ENCODE measurements at regions not wholly inside any gene's neighbourhood (a gene's known extent, or its start where the extent isn't known, plus 50 kb on each side); places are given as distances from the start of the nearest gene placed in this dataset.

DNA sequence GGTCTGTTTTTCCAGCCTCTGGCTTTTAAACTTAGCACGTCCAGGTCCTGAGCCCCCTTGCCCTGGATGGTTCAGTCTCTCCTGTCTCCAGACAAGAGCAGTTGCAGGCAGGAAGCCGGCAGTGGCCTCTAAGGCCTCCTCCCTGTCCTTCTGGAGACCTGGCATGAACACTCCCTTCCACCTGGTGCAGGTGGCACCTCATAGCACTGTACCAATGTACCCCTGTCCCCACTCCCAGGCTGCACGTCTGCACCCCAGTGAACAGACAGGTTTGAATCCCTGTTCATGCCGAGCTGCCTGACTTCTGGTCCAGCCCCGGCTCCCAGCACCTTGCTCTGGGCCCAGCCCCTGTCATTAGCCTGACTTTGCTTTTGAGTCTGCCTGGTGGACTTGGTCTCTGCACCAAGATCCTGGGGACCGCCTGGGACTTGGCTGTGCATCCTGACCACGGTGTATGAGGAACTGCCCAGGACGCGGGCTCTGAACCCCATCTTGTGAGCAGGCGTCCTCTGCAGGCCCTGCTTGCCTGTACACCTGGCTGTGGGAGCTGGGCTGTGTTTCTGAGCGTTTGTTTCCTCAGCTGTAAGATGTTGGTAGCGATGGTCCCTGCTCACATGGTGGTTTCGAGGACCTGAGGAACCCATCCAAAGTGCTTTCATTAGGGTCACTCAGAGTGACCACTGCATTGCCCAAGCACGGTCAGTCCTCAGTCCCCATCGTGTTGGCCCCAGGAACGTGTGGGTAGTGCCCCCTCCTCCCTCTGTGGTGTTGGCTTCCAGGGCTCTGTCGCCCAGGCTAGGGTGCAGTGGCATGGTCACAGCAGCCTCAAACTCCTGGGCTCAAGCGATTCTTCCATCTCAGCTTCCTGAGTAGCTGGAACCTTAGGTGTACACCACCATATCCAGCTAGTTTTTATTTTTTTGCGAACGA is 75.0 kb upstream of the SHANK2 start:
- Histone ChIP-seq H3K4me1 (ENCODE audit: control insufficient read depth, extremely low read depth, insufficient read depth, low read length) (no peaks in the 10 kb centered on the region), H3K4me3 (ENCODE audit: control insufficient read depth in 2 of 3, extremely low read depth in 1 of 3, insufficient read depth in 2 of 3, low read depth in 1 of 3, low read length in 3 of 3) (no peak overlapping the region), H2AFZ (ENCODE audit: control insufficient read depth, low read length) (no peak overlapping the region), H3K9me1 (ENCODE audit: control insufficient read depth, extremely low read depth, insufficient read depth, low read length) (no peaks in the 10 kb centered on the region), H3K79me2 (ENCODE audit: control insufficient read depth, insufficient read depth, low read length) (no peaks in the 10 kb centered on the region), H3K36me3 (ENCODE audit: control insufficient read depth in 2 of 2, extremely low read depth in 1 of 2, insufficient read depth in 2 of 2, low read length in 2 of 2) (no peaks in the 10 kb centered on the region), H3K9me3 (ENCODE audit: control insufficient read depth, low read depth, low read length) (no peaks in the 10 kb centered on the region), H3K27ac (ENCODE audit: control insufficient read depth, insufficient read depth, low read length) (no peak overlapping the region), H3K9ac (ENCODE audit: control insufficient read depth, extremely low read depth, insufficient read depth, low read length) (no peak overlapping the region), H3K27me3 (ENCODE audit: control insufficient read depth, extremely low read depth, insufficient read depth, low read length) (no peaks in the 10 kb centered on the region), H3K4me2 (ENCODE audit: control insufficient read depth, extremely low read depth, insufficient read depth, low read depth, low read length) (no peak overlapping the region), H4K20me1 (ENCODE audit: control insufficient read depth, extremely low read depth, insufficient read depth, low read length) (no peaks in the 10 kb centered on the region)
- DNase-seq (ENCODE audit: low read depth, low spot score) (no peak), FAIRE-seq (no peak)
- dilution Hi-C loops (cut with MboI; ENCODE audit: extremely low pct_ligation_motif_present, low sequenced_read_pairs) = no loop called here
- no peak for TF ChIP-seq EZH2 (IDR thresholded peaks at IDR 0.05; ENCODE audit: low read length)
- TF ChIP-seq, protein P1, sequence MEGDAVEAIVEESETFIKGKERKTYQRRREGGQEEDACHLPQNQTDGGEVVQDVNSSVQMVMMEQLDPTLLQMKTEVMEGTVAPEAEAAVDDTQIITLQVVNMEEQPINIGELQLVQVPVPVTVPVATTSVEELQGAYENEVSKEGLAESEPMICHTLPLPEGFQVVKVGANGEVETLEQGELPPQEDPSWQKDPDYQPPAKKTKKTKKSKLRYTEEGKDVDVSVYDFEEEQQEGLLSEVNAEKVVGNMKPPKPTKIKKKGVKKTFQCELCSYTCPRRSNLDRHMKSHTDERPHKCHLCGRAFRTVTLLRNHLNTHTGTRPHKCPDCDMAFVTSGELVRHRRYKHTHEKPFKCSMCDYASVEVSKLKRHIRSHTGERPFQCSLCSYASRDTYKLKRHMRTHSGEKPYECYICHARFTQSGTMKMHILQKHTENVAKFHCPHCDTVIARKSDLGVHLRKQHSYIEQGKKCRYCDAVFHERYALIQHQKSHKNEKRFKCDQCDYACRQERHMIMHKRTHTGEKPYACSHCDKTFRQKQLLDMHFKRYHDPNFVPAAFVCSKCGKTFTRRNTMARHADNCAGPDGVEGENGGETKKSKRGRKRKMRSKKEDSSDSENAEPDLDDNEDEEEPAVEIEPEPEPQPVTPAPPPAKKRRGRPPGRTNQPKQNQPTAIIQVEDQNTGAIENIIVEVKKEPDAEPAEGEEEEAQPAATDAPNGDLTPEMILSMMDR (optimal IDR thresholded peaks at IDR 0.05 in 1 of 3, IDR thresholded peaks at IDR 0.05 in 1 of 3, conservative IDR thresholded peaks at IDR 0.05 in 1 of 3; ENCODE audit: extremely low read depth in 1 of 3, insufficient read depth in 2 of 3, low read length in 3 of 3) = no peak

DNA sequence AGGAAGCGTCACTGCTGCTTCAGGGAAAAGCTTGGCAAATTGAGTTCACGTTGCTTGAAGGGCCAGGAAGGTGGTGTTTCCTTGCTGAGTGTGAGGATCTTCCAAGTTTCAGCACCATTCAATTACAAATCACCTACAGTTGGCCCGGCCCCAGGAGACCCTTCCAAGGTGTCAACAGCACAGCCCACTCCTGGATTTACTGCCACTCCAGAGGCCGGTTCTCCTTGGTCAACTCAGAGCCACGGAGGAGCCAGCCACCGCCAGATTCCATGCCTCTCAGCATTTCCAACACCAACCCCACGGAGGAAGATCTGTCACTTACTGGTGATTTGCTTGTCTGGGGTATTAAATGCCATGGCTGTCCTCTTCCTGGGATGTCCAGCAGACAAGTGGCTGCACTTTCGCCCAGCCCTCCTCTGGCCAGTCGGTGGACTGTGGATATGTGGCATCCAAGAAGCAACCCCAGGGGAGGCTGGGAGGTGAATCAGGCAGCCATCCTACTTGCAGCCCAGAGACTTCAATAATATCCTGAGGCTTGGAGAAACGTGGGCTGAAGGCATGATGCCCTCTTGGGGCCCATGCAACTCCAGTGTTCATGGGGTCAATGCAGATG is 74.1 kb upstream of the SHANK2 start:
- dilution Hi-C loops (cut with MboI; ENCODE audit: extremely low pct_ligation_motif_present, low sequenced_read_pairs) = no loop called here
- H3K27ac ChIP-seq (ENCODE audit: control insufficient read depth, insufficient read depth, low read length) = no peak overlapping the region

More for the DNA sequence above, 74.1 kb upstream of the SHANK2 start:
- no peaks in the 10 kb centered on the region for H4K20me1 ChIP-seq (ENCODE audit: control insufficient read depth, extremely low read depth, insufficient read depth, low read length)
- H2AFZ ChIP-seq (ENCODE audit: control insufficient read depth, low read length) = no peak overlapping the region
- no peaks in the 10 kb centered on the region for H3K4me1 ChIP-seq (ENCODE audit: control insufficient read depth, extremely low read depth, insufficient read depth, low read length)
- no peaks in the 10 kb centered on the region for H3K79me2 ChIP-seq (ENCODE audit: control insufficient read depth, insufficient read depth, low read length)
- H3K9ac ChIP-seq (ENCODE audit: control insufficient read depth, extremely low read depth, insufficient read depth, low read length) = no peak overlapping the region
- H3K36me3 ChIP-seq (ENCODE audit: control insufficient read depth in 2 of 2, extremely low read depth in 1 of 2, insufficient read depth in 2 of 2, low read length in 2 of 2) = no peaks in the 10 kb centered on the region
- no peak for FAIRE-seq
- TF ChIP-seq, protein P1 (optimal IDR thresholded peaks at IDR 0.05 in 1 of 3, IDR thresholded peaks at IDR 0.05 in 1 of 3, conservative IDR thresholded peaks at IDR 0.05 in 1 of 3; ENCODE audit: extremely low read depth in 1 of 3, insufficient read depth in 2 of 3, low read length in 3 of 3) = no peak
- TF ChIP-seq EZH2 (IDR thresholded peaks at IDR 0.05; ENCODE audit: low read length) = no peak
- H3K4me3 ChIP-seq (ENCODE audit: control insufficient read depth in 2 of 3, extremely low read depth in 1 of 3, insufficient read depth in 2 of 3, low read depth in 1 of 3, low read length in 3 of 3) = no peak overlapping the region
- no peaks in the 10 kb centered on the region for H3K27me3 ChIP-seq (ENCODE audit: control insufficient read depth, extremely low read depth, insufficient read depth, low read length)
- DNase-seq (ENCODE audit: low read depth, low spot score) = no peak
- no peaks in the 10 kb centered on the region for H3K9me3 ChIP-seq (ENCODE audit: control insufficient read depth, low read depth, low read length)
- no peaks in the 10 kb centered on the region for H3K9me1 ChIP-seq (ENCODE audit: control insufficient read depth, extremely low read depth, insufficient read depth, low read length)
- no peak overlapping the region for H3K4me2 ChIP-seq (ENCODE audit: control insufficient read depth, extremely low read depth, insufficient read depth, low read depth, low read length)
